Astrocyte of the cerebellum (primary cell): ENCODE measurements at regions not wholly inside any gene's neighbourhood (a gene's known extent, or its start where the extent isn't known, plus 50 kb on each side); places are given as distances from the start of the nearest gene placed in this dataset.
A peak's percentile ranks its signal among the peaks of the same experiment; 100 is the strongest.

Experiments used
- DNase-seq: peaks from one replicate; pipeline ENCODE4 v3.0.0-alpha.2; 2011; ENCODE audit warnings: low read depth
- H3K4me3 ChIP-seq: 2 replicates; pipeline ENCODE4 v1.5.1; 2011; ENCODE audit warnings: mild to moderate bottlenecking, low read depth, low read length, moderate library complexity
- CTCF ChIP-seq: IDR thresholded peaks from 2 replicates; pipeline ENCODE4 v1.5.1; 2012; ENCODE audit warnings: low read length, low read depth, moderate library complexity, mild to moderate bottlenecking; ENCODE audit errors: missing control alignments
- in situ Hi-C: cut with HindIII; loops from 2 replicates; pipeline ENCODE4 v1.10.0; 2017; ENCODE audit warnings: low sequenced_read_pairs

- H3K4me3 ChIP-seq = no peak overlapping the region
- peak; percentile 64 for DNase-seq
- TF ChIP-seq CTCF = no peak
- in situ Hi-C loops = no loop called here
Measured at GRCh38 chr4:125388613-125389012, 73.9 kb downstream of the FAT4 start.

GRCh38 chr4:125389713-125390112 lies 75.0 kb downstream of the FAT4 start:
- in situ Hi-C loops = no loop called here
- H3K4me3 ChIP-seq = no peak overlapping the region
- DNase-seq = peak; percentile 88
- no peak for TF ChIP-seq CTCF

- peak overlapping the region; percentile 0 for H3K4me3 ChIP-seq
- peak; percentile 38 for DNase-seq
- in situ Hi-C loops = no loop called here
- TF ChIP-seq CTCF = no peak
Measured at GRCh38 chr4:125390126-125390525, 75.4 kb downstream of the FAT4 start.

- TF ChIP-seq CTCF = no peak
- DNase-seq = no peak
- in situ Hi-C loops = no loop called here
- no peak overlapping the region for H3K4me3 ChIP-seq
Measured at GRCh38 chr4:125390727-125391126, 76.0 kb downstream of the FAT4 start.

- H3K4me3 ChIP-seq = no peak overlapping the region
- in situ Hi-C loops = no loop called here
- no peak for DNase-seq
- no peak for TF ChIP-seq CTCF
Measured at GRCh38 chr4:125392694-125393093, 77.9 kb downstream of the FAT4 start.

- in situ Hi-C loops = no loop called here
- H3K4me3 ChIP-seq = no peak overlapping the region
- no peak for DNase-seq
- no peak for TF ChIP-seq CTCF
Measured at GRCh38 chr4:125393825-125394224, 79.1 kb downstream of the FAT4 start.

GRCh38 chr4:125397226-125397625 lies 82.5 kb downstream of the FAT4 start:
- in situ Hi-C loops = no loop called here
- no peak for TF ChIP-seq CTCF
- no peak overlapping the region for H3K4me3 ChIP-seq
- no peak for DNase-seq
